LNCaP clone FGC (cell line): ENCODE measurements at regions not wholly inside any gene's neighbourhood (a gene's known extent, or its start where the extent isn't known, plus 50 kb on each side); places are given as distances from the start of the nearest gene placed in this dataset.
"Not testable (repeated sequence)": the region's sequence is repeated elsewhere in the genome, so short reads cannot be mapped to it uniquely, and the experiment has no call there.

ENCODE experiments used
- DNase-seq: peaks from one replicate; pipeline ENCODE4 v3.0.0-alpha.2; 2011; ENCODE audit warnings: low read depth
- H3K4me3 ChIP-seq: 2 replicates; pipeline ENCODE4 v1.5.1; 2011; ENCODE audit warnings: mild to moderate bottlenecking, low read depth, low read length, control low read depth
- TF ChIP-seq, protein P1 (sequence below): IDR thresholded peaks from 2 replicates; pipeline ENCODE4 v1.5.1; 2012; ENCODE audit warnings: mild to moderate bottlenecking; ENCODE audit not compliant: control insufficient read depth, insufficient read depth; ENCODE audit errors: extremely low read depth

DNA sequence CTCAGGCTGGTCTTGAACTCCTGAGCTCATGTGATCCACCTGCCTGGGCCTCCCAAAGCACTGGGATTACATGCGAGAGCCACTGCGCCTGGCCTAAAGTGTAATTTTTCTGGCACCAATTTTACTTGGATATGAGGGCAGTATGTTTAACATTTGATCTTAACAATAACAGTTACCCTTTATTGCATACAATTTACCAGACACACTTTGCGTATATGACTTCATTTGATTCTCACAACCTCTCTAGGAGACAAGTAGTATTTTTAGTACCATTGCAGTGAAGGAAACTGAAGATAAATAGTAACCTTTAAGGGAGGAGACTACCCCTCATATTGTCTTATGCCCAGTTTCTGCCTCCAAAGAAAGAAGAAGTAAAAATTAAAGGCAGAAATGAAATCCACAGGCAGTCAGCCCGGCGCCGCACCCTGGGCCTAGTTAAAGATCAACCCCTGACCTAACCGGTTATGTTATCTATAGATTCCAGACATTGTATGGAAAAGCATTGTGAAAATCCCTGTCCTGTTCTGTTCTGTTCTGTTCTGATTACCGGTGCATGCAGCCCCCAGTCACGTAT lies 54.0 kb downstream of the CYP26A1 start:
- not testable (repeated sequence) for H3K4me3 ChIP-seq, DNase-seq

DNA sequence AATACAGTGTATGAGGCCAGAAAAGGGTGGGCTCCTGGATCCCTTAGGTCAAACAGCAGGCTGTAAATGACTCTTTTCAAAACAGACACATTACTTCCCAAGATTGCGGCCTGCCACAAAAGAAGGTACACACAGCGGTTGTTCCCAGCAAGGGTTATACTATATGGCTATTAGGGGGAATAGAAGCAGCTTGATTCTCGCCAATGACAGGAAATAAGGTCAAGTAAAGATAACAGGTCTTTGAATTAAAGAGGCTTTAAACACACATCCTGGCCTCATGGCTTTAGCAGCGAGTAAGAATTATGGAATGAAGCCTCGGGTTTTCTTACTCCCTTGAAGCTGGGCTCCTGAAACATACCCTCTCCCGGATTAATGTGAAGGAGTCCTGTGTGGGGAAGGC lies 58.3 kb downstream of the CYP26A1 start:
- TF ChIP-seq, protein P1, sequence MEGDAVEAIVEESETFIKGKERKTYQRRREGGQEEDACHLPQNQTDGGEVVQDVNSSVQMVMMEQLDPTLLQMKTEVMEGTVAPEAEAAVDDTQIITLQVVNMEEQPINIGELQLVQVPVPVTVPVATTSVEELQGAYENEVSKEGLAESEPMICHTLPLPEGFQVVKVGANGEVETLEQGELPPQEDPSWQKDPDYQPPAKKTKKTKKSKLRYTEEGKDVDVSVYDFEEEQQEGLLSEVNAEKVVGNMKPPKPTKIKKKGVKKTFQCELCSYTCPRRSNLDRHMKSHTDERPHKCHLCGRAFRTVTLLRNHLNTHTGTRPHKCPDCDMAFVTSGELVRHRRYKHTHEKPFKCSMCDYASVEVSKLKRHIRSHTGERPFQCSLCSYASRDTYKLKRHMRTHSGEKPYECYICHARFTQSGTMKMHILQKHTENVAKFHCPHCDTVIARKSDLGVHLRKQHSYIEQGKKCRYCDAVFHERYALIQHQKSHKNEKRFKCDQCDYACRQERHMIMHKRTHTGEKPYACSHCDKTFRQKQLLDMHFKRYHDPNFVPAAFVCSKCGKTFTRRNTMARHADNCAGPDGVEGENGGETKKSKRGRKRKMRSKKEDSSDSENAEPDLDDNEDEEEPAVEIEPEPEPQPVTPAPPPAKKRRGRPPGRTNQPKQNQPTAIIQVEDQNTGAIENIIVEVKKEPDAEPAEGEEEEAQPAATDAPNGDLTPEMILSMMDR, result no peak
- no peak overlapping the region for H3K4me3 ChIP-seq
- DNase-seq, result no peak

DNA sequence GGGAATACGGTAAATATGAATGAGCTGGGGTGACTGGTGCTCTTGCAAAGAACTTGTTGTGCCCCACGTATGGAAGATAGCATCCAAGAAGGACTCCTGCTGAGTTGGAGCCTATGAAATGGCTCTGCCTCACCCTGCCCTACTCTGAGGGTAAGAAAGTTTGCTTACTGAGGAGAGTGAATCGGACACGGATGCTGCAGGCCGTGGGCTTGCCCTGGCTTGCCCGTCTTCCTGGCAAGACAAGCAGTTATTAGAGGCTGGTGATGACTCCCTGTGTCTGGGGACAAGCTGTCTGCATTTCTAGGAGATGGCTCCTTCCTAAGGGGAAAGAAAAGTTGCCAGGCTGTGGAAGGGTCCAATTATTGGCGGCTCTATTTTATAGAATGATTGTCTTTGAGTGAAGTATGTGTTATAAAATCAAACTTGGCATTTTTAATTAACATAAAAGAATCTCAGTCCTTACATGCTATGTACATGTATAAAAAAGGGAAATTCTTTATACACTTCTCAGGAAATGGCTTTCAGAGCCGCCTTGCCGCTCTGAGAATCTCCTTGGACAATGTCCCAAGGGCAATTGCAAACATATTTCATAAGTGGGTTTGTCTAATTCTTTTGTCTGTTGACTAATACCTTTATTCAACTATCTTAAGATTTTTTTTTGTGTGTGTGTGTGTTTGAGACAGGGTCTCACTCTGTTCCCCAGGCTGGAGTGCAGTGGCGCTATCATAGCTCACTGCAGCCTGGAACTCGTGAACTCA lies 64.6 kb downstream of the CYP26A1 start:
- no peak overlapping the region for H3K4me3 ChIP-seq
- no peak for DNase-seq
- TF ChIP-seq, protein P1, result no peak

DNA sequence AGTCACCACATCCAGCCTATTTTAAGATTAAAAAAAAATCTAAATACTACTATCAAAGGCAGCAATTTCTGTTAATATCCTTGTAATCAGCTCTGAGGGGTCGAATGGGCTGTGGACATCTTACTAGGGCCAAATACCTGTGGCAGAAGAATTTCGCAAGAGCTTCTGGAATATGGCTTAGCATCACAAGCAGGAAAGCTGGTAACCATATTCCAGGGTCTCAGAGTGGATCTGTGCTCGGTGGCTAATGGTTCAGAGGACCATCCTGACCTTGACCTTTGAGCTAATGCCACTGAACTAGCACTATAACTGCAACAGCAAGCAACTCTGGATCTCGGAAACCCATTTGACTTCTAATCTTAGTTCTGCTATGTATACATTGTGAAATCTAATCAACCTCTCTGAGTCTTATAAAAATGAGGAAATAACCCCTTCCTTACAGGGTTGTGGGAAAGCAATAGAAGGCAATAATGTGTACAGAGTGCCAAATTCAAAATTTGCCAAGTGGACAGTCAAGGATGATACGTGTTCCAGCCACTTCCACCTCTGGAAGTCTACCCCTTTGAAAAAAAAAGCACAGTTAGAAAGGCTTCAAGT lies 65.5 kb downstream of the CYP26A1 start:
- DNase-seq, result no peak

DNA sequence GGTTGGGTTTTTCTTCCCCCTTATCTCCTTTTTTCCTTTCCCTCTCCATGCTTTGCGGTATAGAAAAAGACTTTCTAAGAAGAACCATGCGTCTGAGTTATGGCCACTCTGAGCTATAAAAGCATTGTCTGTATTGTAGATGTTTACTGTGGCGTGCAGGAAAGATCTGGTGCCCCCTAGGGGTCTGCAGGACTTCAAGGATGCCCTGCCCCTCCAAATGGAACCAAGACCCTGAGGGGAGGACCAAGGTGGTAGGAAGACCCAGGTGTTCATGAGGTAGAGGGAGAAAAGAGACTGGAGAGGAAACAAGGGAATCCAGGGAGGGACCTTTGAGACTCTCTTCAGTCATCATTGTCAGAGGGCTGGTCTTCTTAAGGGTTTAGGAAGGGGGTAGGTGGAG lies 68.8 kb downstream of the CYP26A1 start:
- H3K4me3 ChIP-seq, result no peak overlapping the region
- TF ChIP-seq, protein P1, result no peak
- DNase-seq, result no peak

More for the DNA sequence above, 65.5 kb downstream of the CYP26A1 start:
- TF ChIP-seq, protein P1, result no peak
- no peak overlapping the region for H3K4me3 ChIP-seq

DNA sequence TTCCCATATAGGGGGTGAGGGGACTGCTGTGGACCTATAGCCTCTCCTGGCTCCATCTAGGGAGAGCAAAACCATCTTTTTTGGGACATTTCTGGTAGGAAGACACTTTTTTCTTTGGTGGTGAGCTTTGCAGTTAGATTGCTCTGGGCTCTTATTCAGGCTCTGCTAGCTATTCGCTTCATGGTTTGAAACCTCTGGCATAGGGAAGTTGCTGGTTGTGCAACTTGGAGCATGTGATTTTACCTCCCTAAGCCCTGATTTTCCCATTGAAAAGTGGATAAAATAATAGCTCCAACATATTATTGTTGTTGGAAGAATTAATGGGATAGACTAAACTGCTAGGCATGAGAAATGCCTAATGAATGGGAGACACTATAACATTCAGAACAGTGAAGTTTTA lies 69.6 kb downstream of the CYP26A1 start:
- H3K4me3 ChIP-seq, result no peak overlapping the region
- DNase-seq, result no peak
- TF ChIP-seq, protein P1, result no peak

DNA sequence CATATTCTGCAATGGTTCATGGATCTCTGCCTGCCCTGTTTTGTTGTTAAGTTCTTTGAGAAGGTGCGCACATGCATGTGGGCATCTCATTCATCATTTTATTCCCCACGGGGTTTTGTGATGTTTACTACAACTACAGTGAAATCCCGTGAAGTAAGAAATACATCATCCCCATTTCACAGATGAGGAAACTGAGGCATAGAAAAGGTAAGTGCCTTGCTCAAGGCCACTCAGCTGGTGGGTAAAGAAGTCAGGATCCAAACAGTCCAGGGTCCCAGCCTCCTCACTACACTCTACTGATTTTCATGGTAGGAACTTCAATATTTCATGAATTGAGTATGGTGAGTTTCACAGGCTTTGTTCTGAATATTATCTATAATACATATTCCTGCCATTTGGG lies 72.6 kb downstream of the CYP26A1 start:
- H3K4me3 ChIP-seq, result no peak overlapping the region
- TF ChIP-seq, protein P1, result no peak
- DNase-seq, result no peak
